K562 (cell line): ENCODE measurements at regions not wholly inside any gene's neighbourhood (a gene's known extent, or its start where the extent isn't known, plus 50 kb on each side); places are given as distances from the start of the nearest gene placed in this dataset.

ENCODE experiments used
- ATAC-seq: fragments of 200-7000 bp; cut with Tn5 transposase; 3 replicates; pipeline ENCODE4 v1.9.1; 2020; ENCODE audit warnings: moderate library complexity
- BruUV-seq: library from RNA; stranded (reverse); fragments of 400-500 nt; replicated peaks from 2 replicates; lab custom pipeline; 2021; lab: Mats Ljungman, UMichigan
- CTCF ChIA-PET: fragments of 300-600 bp; formaldehyde crosslinking; extraction: SDS; loops from one replicate; lab custom pipeline; 2021; ENCODE audit warnings: low intra/inter-chr PET ratio; lab: Yijun Ruan, JAX
- POLR2A ChIA-PET: fragments of 300-600, 350-650 bp; sonication (Branson Sonifier 250); formaldehyde crosslinking; extraction: SDS; loops from one replicate; lab custom pipeline; 2021; ENCODE audit warnings: antibody characterized with exemption, inconsistent platforms; lab: Yijun Ruan, JAX
- DNase-seq, 4 experiments: peaks; one replicate each; pipeline versions ENCODE4 v3.0.0 to v3.0.0-alpha.2; 2011 to 2018; ENCODE audit warnings: low spot score in 3 of 4, mixed read lengths in 3 of 4; ENCODE audit errors: extremely low read depth in 1 of 4
- FAIRE-seq: peaks from 2 replicates; lab custom pipeline; 2011; peaks lifted over from hg19 to GRCh38; lab: Jason Lieb, UNC
- H2AFZ ChIP-seq: 2 replicates; pipeline ENCODE4 v1.6.0; 2011; ENCODE audit warnings: low read depth, low read length, control low read depth, inconsistent platforms
- H3K27ac ChIP-seq: fragments of 200-600 bp; 3 replicates; pipeline ENCODE4 v1.8.0; 2011; ENCODE audit warnings: low read depth, mild to moderate bottlenecking, control low read depth, inconsistent platforms, low read length, moderate library complexity, mixed read lengths; ENCODE audit errors: extremely low read depth
- H3K27me3 ChIP-seq, 2 experiments: fragments of 300-600 bp in 1 of 2; 2 replicates in 1 of 2; 3 replicates in 1 of 2; pipeline versions ENCODE4 v1.6.0 to v1.8.0; 2011; ENCODE audit warnings: inconsistent platforms in 2 of 2, low read length in 2 of 2, mild to moderate bottlenecking in 1 of 2, mixed read lengths in 1 of 2, moderate library complexity in 1 of 2; ENCODE audit not compliant: control insufficient read depth in 2 of 2, insufficient read depth in 2 of 2
- H3K36me3 ChIP-seq: fragments of 300-600 bp; 3 replicates; pipeline ENCODE4 v1.8.0; 2011; ENCODE audit warnings: mild to moderate bottlenecking, low read length, inconsistent platforms; ENCODE audit not compliant: control insufficient read depth, insufficient read depth
- H3K4me1 ChIP-seq, 2 experiments: fragments of 200-600 bp in 1 of 2; replicated peaks in 1 of 2; 2 replicates in 1 of 2; 3 replicates in 1 of 2; pipeline versions ENCODE4 v1.5.1 to v1.8.0; 2011; ENCODE audit warnings: inconsistent platforms in 2 of 2, low read length in 2 of 2, mild to moderate bottlenecking in 1 of 2, mixed read lengths in 1 of 2, moderate library complexity in 1 of 2; ENCODE audit not compliant: control insufficient read depth in 2 of 2, insufficient read depth in 2 of 2
- H3K4me2 ChIP-seq: 2 replicates; pipeline ENCODE4 v1.6.1; 2011; ENCODE audit warnings: low read length, control low read depth, inconsistent platforms, mixed read lengths; ENCODE audit not compliant: insufficient read depth
- H3K4me3 ChIP-seq: fragments of 200-600 bp; sonication (generic), shearing (Covaris generic); 2 replicates; pipeline ENCODE4 v1.5.1; 2016; ENCODE audit warnings: control low read depth, inconsistent platforms
- H3K79me2 ChIP-seq: fragments of 200-600 bp; 3 replicates; pipeline ENCODE4 v1.8.0; 2011; ENCODE audit warnings: low read length, inconsistent platforms; ENCODE audit not compliant: control insufficient read depth, insufficient read depth
- H3K9ac ChIP-seq, 2 experiments: 2 replicates each; pipeline versions ENCODE4 v1.6.0 to v1.6.1; 2011; ENCODE audit warnings: low read depth in 2 of 2, low read length in 2 of 2, control low read depth in 1 of 2, inconsistent platforms in 1 of 2, mild to moderate bottlenecking in 1 of 2, mixed read lengths in 1 of 2; ENCODE audit not compliant: insufficient read depth in 1 of 2
- H3K9me1 ChIP-seq: one replicate; pipeline ENCODE4 v1.6.0; 2011; ENCODE audit warnings: inconsistent platforms, mild to moderate bottlenecking, low read length, moderate library complexity; ENCODE audit not compliant: control insufficient read depth, insufficient read depth
- H3K9me3 ChIP-seq: replicated peaks from 2 replicates; pipeline ENCODE4 v1.5.1; 2011; ENCODE audit warnings: low read depth, low read length, inconsistent platforms; ENCODE audit not compliant: control insufficient read depth, insufficient read depth
- H4K20me1 ChIP-seq: replicated peaks from 2 replicates; pipeline ENCODE4 v1.6.1; 2011; ENCODE audit warnings: low read length, inconsistent platforms, mixed read lengths; ENCODE audit not compliant: control insufficient read depth, insufficient read depth
- ARHGAP35 ChIP-seq: fragments of 450-650 bp; IDR thresholded peaks from 2 replicates; pipeline ENCODE4 v1.6.1; 2018; ENCODE audit not compliant: partially characterized antibody
- BCOR ChIP-seq: fragments of 450-650 bp; IDR thresholded peaks from 2 replicates; pipeline ENCODE4 v1.6.1; 2016
- CBX8 ChIP-seq: fragments of 200-600 bp; sonication (generic); IDR thresholded peaks from 2 replicates; pipeline ENCODE4 v1.6.1; 2012; ENCODE audit warnings: borderline replicate concordance, mixed run types, low read depth, mild to moderate bottlenecking, moderate library complexity, mixed read lengths, low read length, control low read depth, inconsistent platforms; ENCODE audit not compliant: poor library complexity, severe bottlenecking; ENCODE audit errors: extremely low read depth
- ELF2 ChIP-seq: fragments of 250-450 bp; sonication (Bioruptor Pico); IDR thresholded peaks from 2 replicates; pipeline ENCODE4 v1.5.0; 2021; ENCODE audit warnings: mild to moderate bottlenecking
- ETV5 ChIP-seq: sonication (generic); formaldehyde crosslinking; IDR thresholded peaks from 2 replicates; pipeline ENCODE4 v1.4.0; 2020; ENCODE audit warnings: low read depth, mild to moderate bottlenecking, missing genetic modification reagents
- GATA2 ChIP-seq: sonication (generic); formaldehyde crosslinking; IDR thresholded peaks from 2 replicates; pipeline ENCODE4 v1.4.0; 2020; ENCODE audit warnings: mild to moderate bottlenecking, missing genetic modification reagents
- GTF2F1 ChIP-seq: IDR thresholded peaks from 2 replicates; pipeline ENCODE4 v1.6.1; 2011; ENCODE audit warnings: low read depth, low read length, improper control_type of control experiment
- LARP7 ChIP-seq: fragments of 450-650 bp; IDR thresholded peaks from 2 replicates; pipeline ENCODE4 v1.6.1; 2016
- MEF2D ChIP-seq: conservative IDR thresholded peaks from 2 replicates; pipeline ENCODE4 v1.6.1; 2016; ENCODE audit warnings: low read depth, missing genetic modification characterization, missing compliant biosample characterization
- TBL1XR1 ChIP-seq, 2 experiments: IDR thresholded peaks; 2 replicates each; pipeline ENCODE4 v1.6.1; 2012; ENCODE audit warnings: improper control_type of control experiment in 2 of 2, low read length in 2 of 2, mild to moderate bottlenecking in 1 of 2
- TFAM ChIP-seq: fragments of 250-450 bp; sonication (Bioruptor Pico); conservative IDR thresholded peaks from 2 replicates; pipeline ENCODE4 v1.5.0; 2021; ENCODE audit warnings: mild to moderate bottlenecking, moderate library complexity
- ZNF398 ChIP-seq: fragments of 250-450 bp; sonication (Bioruptor Pico); IDR thresholded peaks from 2 replicates; pipeline ENCODE4 v1.8.0; 2021; ENCODE audit warnings: moderate library complexity, mild to moderate bottlenecking, inconsistent platforms
- ZNF655 ChIP-seq: fragments of 250-450 bp; sonication (Bioruptor Pico); IDR thresholded peaks from 2 replicates; pipeline ENCODE4 v1.5.0; 2021
- WGBS: fragments of 100-300 bp; shearing (Covaris generic); methylation state at CpG from one replicate; pipeline ENCODE4 v1.1.6; 2016; ENCODE audit warnings: low coverage, mixed read lengths; ENCODE audit not compliant: insufficient coverage; ENCODE audit errors: missing lambda C conversion rate; 5-methylcytosine and 5-hydroxymethylcytosine counted together
- in situ Hi-C: fragments of 300-500 bp; cut with MboI; formaldehyde crosslinking; loops from 4 replicates; pipeline ENCODE4 v1.15.0; 2018; ENCODE audit warnings: inconsistent platforms, mixed read lengths
- intact Hi-C: fragments of 100-400 bp; cut with micrococcal nuclease; formaldehyde crosslinking; loops from 2 replicates; pipeline ENCODE4 v1.14.2; 2022
- TF ChIP-seq, protein P1 (sequence below): fragments of 250-450 bp; sonication (Bioruptor Pico); IDR thresholded peaks from 2 replicates; pipeline ENCODE4 v1.4.0; 2020; ENCODE audit warnings: mild to moderate bottlenecking, moderate library complexity
- TF ChIP-seq, protein P2 (sequence below): fragments of 200-800 bp; sonication (Bioruptor generic); IDR thresholded peaks from 2 replicates; pipeline ENCODE4 v1.6.1; 2017; ENCODE audit warnings: missing genetic modification characterization, missing compliant biosample characterization
- TF ChIP-seq, protein P3 (sequence below): sonication (generic); formaldehyde crosslinking; IDR thresholded peaks from 2 replicates; pipeline ENCODE4 v1.8.1; 2022; ENCODE audit warnings: missing genetic modification reagents

DNA sequence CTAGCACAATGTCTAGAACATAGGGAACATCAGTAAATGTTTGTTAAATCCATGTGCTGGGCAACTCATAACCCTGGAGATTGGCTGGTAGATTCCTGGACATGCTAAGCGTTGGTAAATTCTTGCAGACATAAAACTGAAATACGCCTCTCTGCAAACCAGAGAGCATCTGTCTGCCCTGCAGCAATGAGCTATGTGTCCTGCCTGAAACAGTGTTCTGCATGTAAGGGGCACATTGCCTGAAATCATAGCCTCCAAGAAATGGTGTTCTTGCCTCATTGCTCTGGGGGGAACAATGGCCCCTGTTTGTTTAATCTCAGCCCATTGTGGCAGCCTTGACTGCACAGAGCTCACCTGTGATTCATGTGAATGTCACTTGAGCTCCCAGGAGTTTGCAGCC, 113.5 kb upstream of the CCL2 start:
- H3K4me2 ChIP-seq = no peak overlapping the region
- ATAC-seq (no peak), FAIRE-seq (no peak), DNase-seq (no peak)
- H3K9me3 ChIP-seq = no peaks in the 10 kb centered on the region
- ChIA-PET POLR2A (interaction anchor here (0.8 to 0.9 kb wide), 2 partner anchors 10 to 194 kb away, joined by 4 read pairs; no protein-coding TSS in a partner anchor), CTCF (no interaction called here)
- H3K27ac ChIP-seq = no peak overlapping the region
- in situ Hi-C loops (loop anchor here (10.0 kb wide), 1 partner anchor 367 kb away; no protein-coding TSS in a partner anchor), intact Hi-C loops (no loop called here)
- H3K36me3 ChIP-seq = no peaks in the 10 kb centered on the region
- no peaks in the 10 kb centered on the region for H4K20me1 ChIP-seq
- no peaks in the 10 kb centered on the region for H3K79me2 ChIP-seq
- H3K9me1 ChIP-seq = no peaks in the 10 kb centered on the region
- H2AFZ ChIP-seq = no peak overlapping the region
- no peak overlapping the region for H3K9ac ChIP-seq
- no peak overlapping the region for H3K4me3 ChIP-seq
- no TSS peak for BruUV-seq
- H3K27me3 ChIP-seq = no peaks in the 10 kb centered on the region
- WGBS = 5% methylated on average over 2 of the region's 2 CpGs
- H3K4me1 ChIP-seq = no peaks in the 10 kb centered on the region
- no peak for TF ChIP-seq GTF2F1
- TF ChIP-seq, protein P1, sequence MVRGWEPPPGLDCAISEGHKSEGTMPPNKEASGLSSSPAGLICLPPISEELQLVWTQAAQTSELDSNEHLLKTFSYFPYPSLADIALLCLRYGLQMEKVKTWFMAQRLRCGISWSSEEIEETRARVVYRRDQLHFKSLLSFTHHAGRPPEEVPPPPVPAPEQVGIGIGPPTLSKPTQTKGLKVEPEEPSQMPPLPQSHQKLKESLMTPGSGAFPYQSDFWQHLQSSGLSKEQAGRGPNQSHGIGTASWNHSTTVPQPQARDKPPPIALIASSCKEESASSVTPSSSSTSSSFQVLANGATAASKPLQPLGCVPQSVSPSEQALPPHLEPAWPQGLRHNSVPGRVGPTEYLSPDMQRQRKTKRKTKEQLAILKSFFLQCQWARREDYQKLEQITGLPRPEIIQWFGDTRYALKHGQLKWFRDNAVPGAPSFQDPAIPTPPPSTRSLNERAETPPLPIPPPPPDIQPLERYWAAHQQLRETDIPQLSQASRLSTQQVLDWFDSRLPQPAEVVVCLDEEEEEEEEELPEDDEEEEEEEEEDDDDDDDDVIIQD (CRISPR knock-in tag) = no peak
- no peak for TF ChIP-seq ZNF398 (CRISPR knock-in tag)
- no peak for TF ChIP-seq LARP7
- TF ChIP-seq, protein P2, sequence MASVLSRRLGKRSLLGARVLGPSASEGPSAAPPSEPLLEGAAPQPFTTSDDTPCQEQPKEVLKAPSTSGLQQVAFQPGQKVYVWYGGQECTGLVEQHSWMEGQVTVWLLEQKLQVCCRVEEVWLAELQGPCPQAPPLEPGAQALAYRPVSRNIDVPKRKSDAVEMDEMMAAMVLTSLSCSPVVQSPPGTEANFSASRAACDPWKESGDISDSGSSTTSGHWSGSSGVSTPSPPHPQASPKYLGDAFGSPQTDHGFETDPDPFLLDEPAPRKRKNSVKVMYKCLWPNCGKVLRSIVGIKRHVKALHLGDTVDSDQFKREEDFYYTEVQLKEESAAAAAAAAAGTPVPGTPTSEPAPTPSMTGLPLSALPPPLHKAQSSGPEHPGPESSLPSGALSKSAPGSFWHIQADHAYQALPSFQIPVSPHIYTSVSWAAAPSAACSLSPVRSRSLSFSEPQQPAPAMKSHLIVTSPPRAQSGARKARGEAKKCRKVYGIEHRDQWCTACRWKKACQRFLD (CRISPR knock-in tag) = no peak
- TF ChIP-seq ELF2 (CRISPR knock-in tag) = no peak
- no peak for TF ChIP-seq CBX8
- TF ChIP-seq ETV5 = no peak
- TF ChIP-seq ARHGAP35 = no peak
- TF ChIP-seq TBL1XR1 (IDR thresholded peaks at IDR 0.05; ENCODE audit: low read length in 2 of 2) = no peak
- no peak for TF ChIP-seq MEF2D
- TF ChIP-seq, protein P3, sequence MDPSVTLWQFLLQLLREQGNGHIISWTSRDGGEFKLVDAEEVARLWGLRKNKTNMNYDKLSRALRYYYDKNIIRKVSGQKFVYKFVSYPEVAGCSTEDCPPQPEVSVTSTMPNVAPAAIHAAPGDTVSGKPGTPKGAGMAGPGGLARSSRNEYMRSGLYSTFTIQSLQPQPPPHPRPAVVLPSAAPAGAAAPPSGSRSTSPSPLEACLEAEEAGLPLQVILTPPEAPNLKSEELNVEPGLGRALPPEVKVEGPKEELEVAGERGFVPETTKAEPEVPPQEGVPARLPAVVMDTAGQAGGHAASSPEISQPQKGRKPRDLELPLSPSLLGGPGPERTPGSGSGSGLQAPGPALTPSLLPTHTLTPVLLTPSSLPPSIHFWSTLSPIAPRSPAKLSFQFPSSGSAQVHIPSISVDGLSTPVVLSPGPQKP (CRISPR knock-in tag) = no peak
- TF ChIP-seq GATA2 (CRISPR knock-in tag) = no peak
- TF ChIP-seq BCOR = no peak
- no peak for TF ChIP-seq TFAM (CRISPR knock-in tag)
- no peak for TF ChIP-seq ZNF655 (CRISPR knock-in tag)
